ENCODE measurements at regions not wholly inside any gene's neighbourhood (a gene's known extent, or its start where the extent isn't known, plus 50 kb on each side); places are given as distances from the start of the nearest gene placed in this dataset.

DNA sequence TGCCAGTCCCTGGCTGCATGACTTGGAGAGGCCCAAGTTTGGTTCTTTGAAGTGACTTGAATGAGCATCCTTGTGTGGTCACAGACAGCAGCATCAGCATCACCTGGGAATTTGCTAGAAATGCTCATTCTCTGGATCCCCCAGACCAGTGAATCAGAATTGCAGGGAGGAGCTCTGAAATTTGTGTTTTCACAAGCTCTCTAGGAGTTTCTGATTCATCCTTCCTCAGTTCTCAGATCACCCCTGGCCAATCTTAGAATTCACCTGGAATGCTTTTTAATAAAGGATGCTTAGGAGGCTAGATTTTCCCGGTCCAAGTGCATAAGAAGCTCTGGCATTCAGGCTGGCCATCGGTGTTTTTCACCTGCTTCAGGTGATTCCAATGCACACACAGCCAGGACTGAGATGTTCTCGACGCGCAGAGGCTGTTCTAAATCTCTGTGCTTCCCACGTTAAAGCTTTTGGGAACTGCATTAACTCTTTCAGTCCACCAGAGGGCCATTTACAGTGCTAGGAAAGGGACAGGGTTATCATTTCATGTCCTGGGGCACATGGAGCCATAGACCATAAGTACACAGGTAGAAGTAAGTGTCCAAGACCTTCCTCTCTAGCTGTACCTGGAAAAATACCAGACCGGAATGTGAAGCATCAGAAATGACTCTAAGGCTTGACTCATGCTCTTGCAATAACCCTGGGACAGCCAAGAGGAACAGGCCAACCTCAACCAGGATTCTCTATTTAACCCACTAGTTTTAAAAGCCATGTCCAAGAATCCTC, 85.7 kb upstream of the XYLT1 start:
- TF ChIP-seq, protein P1, sequence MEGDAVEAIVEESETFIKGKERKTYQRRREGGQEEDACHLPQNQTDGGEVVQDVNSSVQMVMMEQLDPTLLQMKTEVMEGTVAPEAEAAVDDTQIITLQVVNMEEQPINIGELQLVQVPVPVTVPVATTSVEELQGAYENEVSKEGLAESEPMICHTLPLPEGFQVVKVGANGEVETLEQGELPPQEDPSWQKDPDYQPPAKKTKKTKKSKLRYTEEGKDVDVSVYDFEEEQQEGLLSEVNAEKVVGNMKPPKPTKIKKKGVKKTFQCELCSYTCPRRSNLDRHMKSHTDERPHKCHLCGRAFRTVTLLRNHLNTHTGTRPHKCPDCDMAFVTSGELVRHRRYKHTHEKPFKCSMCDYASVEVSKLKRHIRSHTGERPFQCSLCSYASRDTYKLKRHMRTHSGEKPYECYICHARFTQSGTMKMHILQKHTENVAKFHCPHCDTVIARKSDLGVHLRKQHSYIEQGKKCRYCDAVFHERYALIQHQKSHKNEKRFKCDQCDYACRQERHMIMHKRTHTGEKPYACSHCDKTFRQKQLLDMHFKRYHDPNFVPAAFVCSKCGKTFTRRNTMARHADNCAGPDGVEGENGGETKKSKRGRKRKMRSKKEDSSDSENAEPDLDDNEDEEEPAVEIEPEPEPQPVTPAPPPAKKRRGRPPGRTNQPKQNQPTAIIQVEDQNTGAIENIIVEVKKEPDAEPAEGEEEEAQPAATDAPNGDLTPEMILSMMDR (IDR thresholded peaks at IDR 0.05 in 4 of 5, conservative IDR thresholded peaks at IDR 0.05 in 1 of 5) = peak in 2 of 5 experiments; percentile 19 to 21
- TF ChIP-seq POLR2A (IDR thresholded peaks at IDR 0.05) = no peak
